ENCODE measurements at regions not wholly inside any gene's neighbourhood (a gene's known extent, or its start where the extent isn't known, plus 50 kb on each side); places are given as distances from the start of the nearest gene placed in this dataset.

- no peak overlapping the region for H3K4me3 Mint-ChIP-seq
- POLR2A ChIA-PET = no interaction called here
- CTCF ChIA-PET = no interaction called here
Observed at GRCh38 chr4:147303174-147303872, 177.6 kb upstream of the EDNRA start.

DNA sequence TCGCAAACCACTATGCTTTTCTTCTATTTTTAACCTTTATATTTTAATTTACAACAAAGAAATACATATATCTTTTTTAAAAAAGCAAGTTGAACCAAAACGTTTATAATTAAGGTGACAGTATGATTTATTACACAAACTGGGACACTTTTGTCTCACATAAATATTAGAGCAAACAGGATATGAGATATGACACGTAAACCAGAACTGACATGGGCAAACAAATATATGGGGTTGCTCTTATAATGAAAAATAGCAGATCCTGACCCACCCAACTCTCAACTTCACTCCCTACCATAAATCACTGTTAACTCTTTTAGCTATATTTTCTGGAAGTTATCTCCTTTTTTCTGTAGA lies 177.0 kb upstream of the EDNRA start:
- intact Hi-C loops (cut with DNase I, micrococcal nuclease) = no loop called here
- no peak overlapping the region for H3K4me3 ChIP-seq (ENCODE audit: low read length)
- Mint-ChIP-seq H3K27me3 (no peaks in the 10 kb centered on the region), H3K4me1 (ENCODE audit: low read depth) (no peaks in the 10 kb centered on the region), H3K9me3 (no peaks in the 10 kb centered on the region), H3K36me3 (ENCODE audit: low read depth) (no peaks in the 10 kb centered on the region), H3K4me3 (no peak overlapping the region), H3K27ac (no peak overlapping the region)
- no peaks in the 10 kb centered on the region for H3K36me3 ChIP-seq (ENCODE audit: insufficient read depth, low read length)
- TF ChIP-seq CTCF (IDR thresholded peaks at IDR 0.05) = no peak
- no peaks in the 10 kb centered on the region for H3K27me3 ChIP-seq (ENCODE audit: control insufficient read depth in 1 of 2, insufficient read depth in 2 of 2, low read length in 2 of 2)
- POLR2A ChIA-PET = no interaction called here
- DNase-seq (no peak), ATAC-seq (ENCODE audit: poor library complexity) (no peak)
- no peaks in the 10 kb centered on the region for H3K9me3 ChIP-seq (ENCODE audit: control insufficient read depth in 1 of 2, insufficient read depth in 1 of 2, low read length in 2 of 2)
- H3K4me1 ChIP-seq (ENCODE audit: insufficient read depth, low read length) = no peaks in the 10 kb centered on the region
- no peak overlapping the region for H3K27ac ChIP-seq (ENCODE audit: low read depth in 1 of 2, low read length in 2 of 2)
- CTCF ChIA-PET = no interaction called here

More at GRCh38 chr4:147303174-147303872, 177.6 kb upstream of the EDNRA start:
- TF ChIP-seq CTCF (IDR thresholded peaks at IDR 0.05) = no peak
- Histone ChIP-seq H3K27ac (ENCODE audit: low read depth in 1 of 2, low read length in 2 of 2) (no peak overlapping the region), H3K4me1 (ENCODE audit: insufficient read depth, low read length) (no peaks in the 10 kb centered on the region), H3K4me3 (ENCODE audit: low read length) (no peak overlapping the region), H3K36me3 (ENCODE audit: insufficient read depth, low read length) (no peaks in the 10 kb centered on the region), H3K9me3 (ENCODE audit: control insufficient read depth in 1 of 2, insufficient read depth in 1 of 2, low read length in 2 of 2) (no peaks in the 10 kb centered on the region), H3K27me3 (ENCODE audit: control insufficient read depth in 1 of 2, insufficient read depth in 2 of 2, low read length in 2 of 2) (no peaks in the 10 kb centered on the region)
- Mint-ChIP-seq H3K9me3 (no peaks in the 10 kb centered on the region), H3K36me3 (ENCODE audit: low read depth) (no peaks in the 10 kb centered on the region), H3K4me1 (ENCODE audit: low read depth) (no peaks in the 10 kb centered on the region), H3K27me3 (no peaks in the 10 kb centered on the region), H3K27ac (no peak overlapping the region)
- intact Hi-C loops (cut with DNase I, micrococcal nuclease) = no loop called here
- ATAC-seq (ENCODE audit: poor library complexity) (no peak), DNase-seq (no peak)

- POLR2A ChIA-PET = no interaction called here
- Mint-ChIP-seq H3K4me3 (no peak overlapping the region), H3K27me3 (no peaks in the 10 kb centered on the region), H3K36me3 (ENCODE audit: low read depth) (no peaks in the 10 kb centered on the region), H3K27ac (no peak overlapping the region), H3K9me3 (no peaks in the 10 kb centered on the region), H3K4me1 (ENCODE audit: low read depth) (no peaks in the 10 kb centered on the region)
- H3K27me3 ChIP-seq (ENCODE audit: control insufficient read depth in 1 of 2, insufficient read depth in 2 of 2, low read length in 2 of 2) = no peaks in the 10 kb centered on the region
- no peak overlapping the region for H3K4me3 ChIP-seq (ENCODE audit: low read length)
- no peak for DNase-seq
- CTCF ChIA-PET = no interaction called here
- no peak for TF ChIP-seq CTCF (IDR thresholded peaks at IDR 0.05)
- no peaks in the 10 kb centered on the region for H3K9me3 ChIP-seq (ENCODE audit: control insufficient read depth in 1 of 2, insufficient read depth in 1 of 2, low read length in 2 of 2)
- ATAC-seq (ENCODE audit: poor library complexity) = no peak
- H3K4me1 ChIP-seq (ENCODE audit: insufficient read depth, low read length) = no peaks in the 10 kb centered on the region
- intact Hi-C loops (cut with DNase I, micrococcal nuclease) = no loop called here
- H3K36me3 ChIP-seq (ENCODE audit: insufficient read depth, low read length) = no peaks in the 10 kb centered on the region
- no peak overlapping the region for H3K27ac ChIP-seq (ENCODE audit: low read depth in 1 of 2, low read length in 2 of 2)
Observed at GRCh38 chr4:147307896-147308674, 172.8 kb upstream of the EDNRA start.
